ENCODE measurements at regions not wholly inside any gene's neighbourhood (a gene's known extent, or its start where the extent isn't known, plus 50 kb on each side); places are given as distances from the start of the nearest gene placed in this dataset.
"Not testable (repeated sequence)": the region's sequence is repeated elsewhere in the genome, so short reads cannot be mapped to it uniquely, and the experiment has no call there.

DNA sequence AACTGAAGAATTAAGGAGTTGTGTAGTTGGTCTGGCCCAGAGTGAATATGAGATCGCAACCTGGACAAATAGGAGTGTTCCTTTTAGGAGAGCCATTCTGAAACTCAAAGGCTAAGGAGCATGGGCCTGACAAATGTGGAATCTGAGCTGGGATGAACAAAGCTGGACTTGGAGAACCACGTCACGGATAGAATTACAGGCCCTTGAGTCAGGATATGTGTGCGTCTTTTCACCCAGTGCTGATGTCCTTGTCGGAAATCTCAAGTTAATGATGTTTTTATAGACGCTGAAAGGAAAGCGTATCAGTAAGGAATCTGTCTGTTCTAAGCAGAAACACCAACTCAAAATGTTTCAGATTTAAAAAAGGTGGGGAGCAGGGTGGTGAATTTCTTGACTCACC lies 173.8 kb upstream of the ZKSCAN2 start:
- no peak for DNase-seq

DNA sequence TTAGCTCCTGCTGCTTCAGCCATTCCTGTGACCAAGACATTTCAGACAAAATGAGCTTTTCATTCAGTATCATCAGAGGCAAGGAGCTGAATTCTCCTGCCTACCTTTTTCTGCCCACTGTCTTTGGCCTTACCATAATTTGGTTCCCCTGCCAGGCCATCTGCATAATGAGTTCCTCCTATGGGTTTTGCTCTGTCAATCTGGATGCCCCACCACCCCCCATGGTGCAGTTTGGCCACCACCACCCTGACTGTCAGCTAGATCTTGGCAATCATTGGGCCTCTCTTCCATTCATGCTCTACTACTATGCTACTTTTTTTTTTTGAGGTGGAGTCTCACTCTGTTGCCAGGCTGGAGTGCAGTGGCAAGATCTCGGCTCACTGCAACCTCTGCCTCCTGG lies 169.2 kb upstream of the ZKSCAN2 start:
- no peak for DNase-seq

DNA sequence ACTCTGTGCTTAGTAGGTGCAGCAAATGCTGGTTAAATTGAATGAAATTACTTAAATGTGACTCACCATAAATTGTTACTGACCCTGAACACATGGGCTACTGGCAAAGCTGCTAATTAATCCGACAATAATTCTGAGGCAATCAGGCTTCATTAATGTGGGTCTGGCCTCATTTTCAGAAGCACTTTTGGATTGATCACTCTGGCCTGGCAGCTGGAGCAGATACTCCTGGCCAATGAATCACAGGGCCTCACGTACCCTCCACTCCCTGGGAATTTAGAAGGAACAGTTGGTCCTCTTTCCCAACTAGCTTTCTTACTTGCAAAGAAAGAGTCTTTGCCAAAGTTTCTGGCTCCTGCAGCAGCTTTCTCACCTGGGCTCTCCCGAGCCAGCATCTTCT lies 162.0 kb upstream of the ZKSCAN2 start:
- no peak for DNase-seq

DNA sequence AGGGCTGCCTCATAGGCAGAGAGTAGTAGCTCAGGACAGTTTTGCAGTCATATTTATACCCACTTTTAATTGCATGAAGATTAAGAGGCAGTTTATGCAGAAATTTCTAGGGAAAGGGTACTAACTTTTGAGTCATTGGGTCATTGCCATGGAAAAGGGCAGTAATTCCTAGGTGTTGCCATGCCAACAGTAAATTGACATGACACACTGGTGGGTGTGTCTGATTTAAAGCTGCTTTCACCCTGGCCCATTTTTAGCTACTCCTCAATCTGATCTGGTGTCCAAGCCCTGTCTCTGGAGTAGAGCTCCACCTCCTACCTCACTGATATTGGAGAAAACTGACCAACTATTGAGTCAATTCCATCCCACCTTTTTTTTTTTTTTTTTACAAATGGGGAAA lies 161.5 kb upstream of the ZKSCAN2 start:
- no peak for DNase-seq

DNA sequence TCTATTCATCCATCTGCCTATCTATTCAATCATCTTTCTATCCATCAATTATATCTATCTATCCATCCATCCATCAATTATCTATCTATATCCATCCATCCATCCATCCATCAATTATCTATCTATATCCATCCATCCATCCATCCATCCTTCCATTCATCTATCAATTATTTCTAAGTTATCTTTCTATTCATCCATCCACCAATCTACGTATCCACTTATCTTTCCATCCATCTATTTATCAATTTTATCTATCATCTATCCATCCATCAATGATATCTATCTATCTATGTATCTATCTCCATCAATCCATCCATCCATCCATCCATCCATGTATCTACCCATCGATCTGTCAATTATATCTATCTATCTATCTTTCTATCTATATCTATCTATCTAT lies 158.4 kb upstream of the ZKSCAN2 start:
- DNase-seq, result no peak

DNA sequence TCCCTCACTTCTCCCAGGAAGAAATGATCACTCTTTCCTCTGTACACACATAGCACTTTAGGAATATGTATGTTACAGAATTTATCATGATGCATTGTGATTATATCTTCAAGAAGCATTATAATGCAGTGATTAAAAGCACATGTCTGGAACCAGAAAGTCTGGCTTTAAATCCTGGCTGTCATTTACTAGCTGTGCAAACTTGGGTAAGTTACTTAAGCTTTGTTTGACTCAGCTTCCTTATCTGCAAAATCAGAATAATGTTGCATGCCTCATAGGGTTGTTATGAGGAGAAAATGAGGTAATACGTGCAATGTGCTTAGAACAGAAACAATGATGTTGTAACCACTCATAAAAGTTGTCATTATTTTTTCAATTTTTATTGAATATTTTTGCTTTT lies 156.3 kb upstream of the ZKSCAN2 start:
- DNase-seq, result no peak

DNA sequence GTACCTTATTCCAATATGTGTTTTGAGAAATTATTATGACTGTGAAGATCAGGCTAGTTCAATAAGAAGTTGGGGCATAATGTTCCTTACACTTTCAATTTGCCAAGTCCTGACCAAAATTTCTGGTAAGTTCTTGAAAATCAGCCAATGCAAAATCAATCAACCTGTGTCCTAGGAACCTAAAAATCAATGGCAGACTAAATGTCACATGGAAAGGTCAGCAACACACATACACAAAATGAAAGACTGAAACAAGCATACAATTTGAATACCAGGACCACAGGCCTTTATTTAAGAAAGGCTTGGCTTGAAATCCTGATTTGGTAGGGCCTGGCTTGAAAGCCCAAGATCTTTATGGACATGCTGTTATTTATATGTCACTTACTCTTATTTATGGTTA lies 155.5 kb upstream of the ZKSCAN2 start:
- DNase-seq, result no peak

DNA sequence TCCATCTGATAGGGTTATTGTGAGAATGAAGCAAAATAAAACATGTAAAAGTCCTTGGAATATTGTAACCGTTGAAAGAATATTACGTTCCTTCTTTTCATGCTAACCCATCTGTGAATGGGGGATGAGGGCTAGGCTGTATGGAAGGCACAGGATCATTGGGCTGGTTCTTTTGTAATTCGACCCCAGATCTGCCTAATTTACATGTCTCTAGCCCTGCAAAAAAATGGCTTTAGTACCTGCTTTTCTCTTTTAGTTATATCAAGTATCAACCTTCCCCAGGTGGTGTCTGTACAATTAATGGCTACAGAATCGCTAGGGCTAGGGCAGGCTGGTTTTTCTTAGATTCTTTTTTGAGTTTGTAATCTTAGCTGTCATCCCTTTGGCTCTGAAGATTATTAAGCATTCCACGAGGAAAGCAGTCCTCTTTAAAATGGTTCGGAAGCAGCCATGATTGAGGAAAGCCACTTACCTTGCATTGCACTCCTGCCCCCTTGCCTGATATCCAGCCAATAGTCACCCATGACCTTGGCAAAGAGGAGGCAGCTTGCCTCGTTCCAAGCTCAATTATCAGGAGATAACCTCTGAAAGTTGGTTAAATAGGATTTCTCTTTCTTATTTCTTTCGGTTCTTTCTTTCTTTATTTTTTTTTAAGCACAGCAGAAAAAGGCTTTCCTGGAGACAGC lies 153.9 kb upstream of the ZKSCAN2 start:
- no peak for DNase-seq

DNA sequence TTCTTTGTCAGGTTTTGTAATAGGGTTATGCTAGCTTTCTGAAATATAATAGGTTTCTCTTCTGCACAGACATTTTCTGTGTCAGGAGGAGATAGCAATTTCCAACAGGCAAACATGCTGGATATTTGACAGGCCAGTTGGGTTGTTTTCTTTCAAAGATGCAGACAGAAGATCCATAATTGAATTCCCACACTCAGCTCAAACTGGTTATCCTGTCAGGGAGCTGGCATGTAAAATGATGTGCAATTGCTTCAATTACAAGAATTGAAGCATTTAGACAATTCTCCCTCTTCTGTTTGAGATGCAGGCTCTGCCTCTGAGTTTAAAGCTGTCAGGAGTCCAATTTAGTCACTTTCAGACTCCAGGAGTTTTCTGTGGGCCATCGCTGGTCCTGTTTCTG lies 146.2 kb upstream of the ZKSCAN2 start:
- no peak for DNase-seq

DNA sequence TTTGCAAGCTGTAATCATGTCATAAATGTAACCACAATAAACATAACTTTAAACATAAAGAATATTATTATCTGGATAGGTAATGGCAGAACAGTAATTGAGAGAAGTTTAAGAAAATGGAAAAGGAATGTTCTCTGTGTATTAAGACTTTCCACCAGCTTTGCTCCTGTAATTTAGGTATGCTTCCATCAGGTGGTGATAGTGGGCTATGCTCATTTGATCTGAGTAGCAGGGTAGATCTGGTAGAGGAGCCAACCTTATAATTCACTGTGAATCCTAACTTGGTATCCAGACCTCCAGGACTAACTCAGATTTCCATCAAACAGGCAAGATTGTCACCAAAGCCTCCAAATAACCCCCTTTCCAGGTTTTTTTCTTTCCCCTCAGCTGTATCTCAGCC lies 137.9 kb upstream of the ZKSCAN2 start:
- no peak for DNase-seq

DNA sequence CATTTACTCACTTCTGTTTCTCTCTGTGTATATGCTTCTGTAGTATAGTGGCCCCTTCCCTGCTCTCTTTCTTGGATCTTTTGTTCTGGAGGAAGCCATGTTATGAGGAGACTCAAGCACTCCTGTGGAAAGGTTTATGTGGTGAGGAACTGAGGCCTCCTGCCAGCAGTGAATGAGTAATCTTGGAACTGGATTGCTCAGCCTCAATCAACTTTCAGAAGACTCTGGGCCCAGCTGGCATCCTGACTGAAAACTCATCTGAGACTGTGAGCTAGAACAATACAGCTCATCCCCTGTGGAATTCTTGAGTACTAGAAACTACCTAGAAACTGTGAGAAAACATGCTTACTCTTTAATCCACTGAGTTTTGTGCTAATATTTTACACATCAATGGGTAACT lies 133.1 kb upstream of the ZKSCAN2 start:
- DNase-seq, result no peak

DNA sequence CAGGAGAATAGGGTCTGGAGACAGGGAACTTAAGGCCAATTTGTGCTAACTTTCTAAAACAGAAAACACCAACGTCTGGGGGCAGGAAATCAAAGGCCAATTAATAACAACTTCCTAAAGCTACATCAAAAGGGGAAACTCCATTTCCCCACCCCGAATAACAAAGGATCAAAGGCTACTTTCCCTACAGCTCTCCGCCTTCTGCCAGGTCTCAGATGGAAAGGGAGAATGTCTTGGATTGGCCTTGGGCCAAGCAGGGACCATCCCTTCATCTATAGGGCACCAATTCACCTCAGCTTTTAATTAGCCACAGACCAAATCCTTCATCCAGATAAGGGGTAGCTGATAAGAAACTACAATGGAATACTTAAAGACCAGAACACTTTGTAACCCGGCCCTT lies 116.9 kb upstream of the ZKSCAN2 start:
- no peak for DNase-seq

DNA sequence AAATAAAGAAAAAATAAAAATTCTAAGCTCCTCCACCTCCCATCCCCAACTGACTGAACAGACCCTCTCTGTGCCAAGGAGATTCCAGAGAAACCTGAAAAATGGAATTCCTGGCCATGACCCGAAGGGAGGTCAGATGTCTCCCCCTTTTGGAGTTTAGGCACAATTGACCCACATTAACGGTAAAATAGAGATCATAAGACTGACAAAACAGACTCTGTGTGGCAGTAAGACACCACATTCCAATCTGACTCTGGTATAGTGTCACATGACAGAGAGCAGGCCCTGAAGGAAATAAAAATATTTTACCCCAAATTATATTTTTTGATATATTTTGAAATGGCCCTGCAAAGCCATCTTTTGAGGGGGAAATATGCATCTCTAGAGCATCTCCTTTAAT lies 115.1 kb upstream of the ZKSCAN2 start:
- no peak for DNase-seq

DNA sequence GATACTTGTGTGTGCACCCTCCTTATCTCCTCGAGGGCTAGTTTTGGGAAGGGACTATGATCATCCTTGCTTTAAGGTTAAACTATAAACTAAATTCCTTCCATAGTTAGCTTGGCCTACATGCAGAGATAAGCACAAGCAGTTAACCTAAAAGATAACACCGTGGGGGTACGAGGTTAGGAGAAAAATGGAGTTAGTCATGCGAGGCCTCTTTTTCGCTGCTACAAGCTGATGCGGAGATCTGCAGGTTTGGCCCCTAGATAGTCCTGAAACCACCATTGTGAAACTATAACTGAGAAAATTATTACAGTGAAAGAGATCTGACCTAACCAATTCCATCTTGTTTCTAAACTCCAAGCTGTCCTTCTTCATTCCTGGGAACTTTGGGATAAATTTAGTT lies 113.7 kb upstream of the ZKSCAN2 start:
- DNase-seq, result no peak

DNA sequence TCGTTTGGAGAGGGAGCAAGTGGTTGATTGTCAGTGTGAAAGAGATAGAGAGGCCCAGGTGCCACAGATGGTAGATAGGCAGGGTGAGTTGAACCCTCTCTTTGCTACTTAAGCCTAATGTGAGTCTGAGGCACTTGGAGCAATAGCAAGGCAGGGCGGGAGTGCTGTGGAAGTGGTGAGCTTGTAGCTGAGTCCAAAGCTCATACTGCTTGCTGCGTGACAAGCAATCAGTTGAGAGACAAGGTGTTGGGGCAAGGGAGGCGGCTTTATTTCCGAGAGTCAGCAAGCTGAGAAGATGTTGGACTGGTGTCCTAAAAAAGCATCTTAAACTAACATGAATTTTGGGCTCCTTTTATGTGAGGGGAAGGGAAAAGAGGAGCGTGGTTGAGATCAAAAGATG lies 112.9 kb upstream of the ZKSCAN2 start:
- no peak for DNase-seq

DNA sequence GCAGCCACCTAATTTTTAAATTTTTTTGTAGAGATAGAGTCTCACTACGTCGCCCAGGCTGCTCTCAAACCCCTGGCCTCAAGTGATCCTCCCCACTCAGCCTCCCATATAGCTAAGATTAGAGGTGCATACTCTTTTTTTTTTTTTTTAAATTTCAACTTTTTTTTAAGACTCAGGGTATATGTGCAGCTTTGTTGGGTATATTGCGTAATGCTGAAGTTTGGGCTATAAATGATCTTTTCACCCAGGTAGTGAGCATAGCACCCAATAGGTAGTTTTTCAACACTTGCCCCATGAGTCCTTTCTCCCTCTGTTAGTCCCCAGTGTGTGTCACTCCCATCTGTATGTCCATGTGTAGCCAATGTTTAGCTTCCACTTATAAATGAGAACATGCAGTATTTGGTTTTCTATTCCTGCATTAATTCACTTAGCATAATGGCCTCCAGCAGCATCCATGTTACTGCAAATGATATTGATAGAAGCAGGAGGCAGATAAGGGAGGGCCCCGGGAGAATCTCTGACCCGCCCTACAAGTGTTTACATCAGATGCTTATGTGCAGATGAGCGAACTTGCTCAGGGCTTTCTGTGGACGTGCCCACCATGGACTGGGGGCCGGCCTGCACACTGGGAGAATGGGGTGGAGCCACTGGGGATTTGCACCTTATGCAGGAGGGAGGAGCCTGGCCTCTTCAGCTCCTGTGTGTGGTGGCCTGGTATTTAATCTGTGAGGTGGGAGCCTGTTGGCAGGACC lies 110.3 kb upstream of the ZKSCAN2 start:
- no peak for DNase-seq

DNA sequence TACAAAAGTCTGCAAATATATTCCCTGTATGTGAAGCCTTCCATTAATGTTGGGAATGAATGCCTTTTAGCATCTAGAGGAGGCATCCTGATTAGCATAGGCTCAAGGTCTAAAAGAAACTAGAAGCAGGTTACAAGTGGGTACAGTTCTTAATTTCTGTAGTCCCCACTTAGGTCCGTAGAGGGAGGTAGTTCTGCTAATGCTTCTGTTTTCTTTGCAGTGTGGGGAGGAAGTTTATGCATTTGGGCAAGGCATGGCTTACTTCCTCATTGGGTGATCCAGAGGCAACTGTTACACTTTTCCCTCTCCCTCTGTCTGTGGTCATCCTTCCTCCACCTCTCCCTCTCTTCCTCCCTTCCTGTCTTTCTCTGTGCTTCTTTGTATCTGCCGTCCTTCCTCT lies 108.4 kb upstream of the ZKSCAN2 start:
- DNase-seq, result no peak

DNA sequence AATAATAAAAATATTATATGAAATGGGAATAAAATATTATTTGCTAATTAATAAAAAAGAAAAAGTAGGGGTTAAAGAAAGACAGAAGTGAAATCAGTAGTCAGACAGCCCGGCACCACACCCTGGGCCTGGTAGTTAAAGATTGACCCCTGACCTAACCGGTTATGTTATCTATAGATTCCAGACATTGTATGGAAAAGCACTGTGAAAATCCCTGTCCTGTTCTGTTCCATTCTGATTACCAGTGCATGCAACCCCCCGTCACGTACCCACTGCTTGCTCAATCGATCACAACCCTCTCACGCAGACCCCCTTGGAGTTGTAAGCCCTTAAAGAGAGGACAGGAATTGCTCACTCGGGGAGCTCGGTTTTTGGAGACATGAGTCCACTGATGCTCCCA lies 101.9 kb upstream of the ZKSCAN2 start:
- not testable (repeated sequence) for DNase-seq

DNA sequence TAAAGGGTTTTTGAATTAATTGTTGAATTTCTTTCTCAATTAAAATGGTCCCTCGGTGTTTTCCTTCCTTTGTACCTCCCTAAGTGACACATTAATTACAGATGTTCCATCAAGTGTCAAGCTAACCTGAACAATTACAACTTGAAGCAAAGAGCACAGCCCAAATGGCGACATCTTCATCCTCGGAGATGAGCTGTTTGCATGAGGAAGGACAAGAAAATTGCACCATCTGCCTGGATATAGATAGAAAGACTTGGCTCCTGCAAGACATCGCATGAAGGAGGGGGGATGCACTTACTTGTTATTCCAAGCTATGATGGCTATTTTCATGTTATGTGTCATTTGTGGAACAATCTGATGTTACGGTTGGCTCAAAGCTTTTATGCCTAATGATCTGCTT lies 86.4 kb upstream of the ZKSCAN2 start:
- no peak for DNase-seq

DNA sequence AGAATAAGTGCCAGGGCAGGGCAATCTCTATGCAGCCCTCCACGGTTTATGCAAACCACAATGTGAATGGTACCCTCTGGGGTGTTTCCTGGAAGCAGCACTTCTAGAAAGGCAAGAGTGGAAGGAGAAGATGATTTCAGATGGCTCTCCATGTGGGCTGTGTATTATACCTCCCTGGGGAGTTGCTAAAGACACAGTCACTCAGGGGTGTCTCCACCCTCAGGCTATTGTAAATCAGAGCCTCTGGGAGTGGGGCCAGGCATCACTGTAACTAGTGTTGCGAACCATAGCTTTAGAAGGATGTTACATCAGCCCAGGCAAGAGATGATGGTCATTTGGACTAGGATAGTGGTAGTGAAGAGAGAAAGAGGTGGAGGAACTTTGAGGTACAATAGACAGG lies 83.3 kb upstream of the ZKSCAN2 start:
- DNase-seq, result no peak

DNA sequence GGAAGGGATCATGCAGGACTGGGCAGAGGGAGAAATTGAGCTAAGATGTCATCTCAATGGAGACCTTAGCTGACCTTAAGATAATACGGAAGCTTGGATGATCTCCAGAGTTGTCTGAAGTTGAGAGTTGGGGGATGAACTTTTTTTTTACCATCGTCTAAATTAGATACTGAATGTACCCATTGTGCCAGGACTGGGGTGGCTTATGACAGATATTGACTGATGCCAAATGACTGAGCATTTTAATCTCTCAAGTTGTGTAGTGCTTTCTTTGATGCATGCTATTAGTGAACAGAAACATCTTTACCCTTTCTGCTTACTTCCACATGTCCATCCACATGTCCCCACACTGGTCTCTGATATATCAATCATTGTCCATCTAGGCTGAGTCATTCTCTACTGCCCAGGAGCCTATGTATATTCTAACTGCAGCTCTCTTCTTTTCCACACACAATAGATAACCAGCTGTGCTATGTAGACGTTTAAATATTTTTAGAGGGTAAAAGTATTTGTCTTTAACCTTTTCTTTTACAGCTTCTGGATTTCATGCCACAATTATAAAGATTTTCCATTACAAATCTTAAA lies 60.2 kb upstream of the ZKSCAN2 start:
- DNase-seq, result no peak

DNA sequence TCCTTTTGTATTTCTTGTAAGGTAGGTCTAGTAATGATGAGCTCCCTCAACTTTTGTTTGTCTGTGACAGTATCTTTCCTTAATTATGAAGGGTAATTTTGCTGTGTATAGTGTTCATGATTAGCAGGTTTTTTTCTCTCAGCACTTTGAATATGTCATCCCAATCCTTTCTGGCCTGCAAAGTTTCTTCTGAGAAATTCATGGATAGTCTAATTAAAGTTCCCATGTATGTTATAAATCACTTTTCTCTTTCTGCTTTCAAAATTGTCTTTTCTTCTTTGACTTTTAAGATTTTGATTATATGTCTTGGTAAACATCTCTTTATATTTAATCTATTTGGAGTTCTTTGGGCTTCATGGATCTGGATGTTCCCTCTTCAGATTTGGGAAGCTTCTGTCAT lies 54.3 kb upstream of the ZKSCAN2 start:
- no peak for DNase-seq

DNA sequence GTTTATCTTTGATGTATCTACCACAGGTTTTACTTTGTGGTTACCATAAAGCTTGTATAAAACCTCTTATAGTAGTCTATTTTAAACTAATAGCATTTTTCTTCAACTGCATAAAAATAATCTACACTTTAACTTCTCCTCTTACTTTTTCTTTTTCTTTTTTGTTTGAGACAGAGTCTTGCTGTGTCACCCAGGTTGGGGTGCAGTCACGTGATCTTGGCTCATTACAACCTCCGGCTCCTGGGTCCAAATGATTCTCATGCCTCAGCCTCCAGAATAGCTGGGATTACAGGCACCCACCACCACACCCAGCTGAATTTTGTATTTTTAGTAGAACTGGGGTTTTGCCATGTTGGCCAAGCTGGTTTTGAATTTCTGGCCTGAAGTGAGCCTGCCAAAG lies 53.4 kb upstream of the ZKSCAN2 start:
- no peak for DNase-seq

Data from NCI-H2029 treated with DMSO at 0.1 percent for 48 hours (cell line).